ENCODE measurements at regions not wholly inside any gene's neighbourhood (a gene's known extent, or its start where the extent isn't known, plus 50 kb on each side); places are given as distances from the start of the nearest gene placed in this dataset.
"Not testable (repeated sequence)": the region's sequence is repeated elsewhere in the genome, so short reads cannot be mapped to it uniquely, and the experiment has no call there.

- H3K4me3 Mint-ChIP-seq: no peak overlapping the region
- no peak overlapping the region for H3K27ac Mint-ChIP-seq
- H3K4me1 Mint-ChIP-seq: no peaks in the 10 kb centered on the region
- DNase-seq (no peak), ATAC-seq (peak; percentile 26)
- H3K9me3 Mint-ChIP-seq: no peaks in the 10 kb centered on the region
- peaks cover 27% of the 10 kb centered on the region for H3K27me3 Mint-ChIP-seq
Observed at GRCh38 chr6:109875973-109876372, 102.1 kb upstream of the GPR6 start.

- Mint-ChIP-seq H3K4me1 (no peaks in the 10 kb centered on the region), H3K27ac (no peak overlapping the region), H3K4me3 (no peak overlapping the region), H3K9me3 (no peaks in the 10 kb centered on the region), H3K27me3 (peaks cover 27% of the 10 kb centered on the region)
- no peak for ATAC-seq
- DNase-seq: no peak
Observed at GRCh38 chr6:109877028-109878004, 100.8 kb upstream of the GPR6 start.

- not testable (repeated sequence) for H3K4me1 Mint-ChIP-seq, H3K4me3 Mint-ChIP-seq, H3K9me3 Mint-ChIP-seq, DNase-seq, H3K27ac Mint-ChIP-seq, ATAC-seq
- H3K27me3 Mint-ChIP-seq: peaks cover 27% of the 10 kb centered on the region
Observed at GRCh38 chr6:109878005-109878690, 100.0 kb upstream of the GPR6 start.

GRCh38 chr6:109879081-109879480 is 99.0 kb upstream of the GPR6 start:
- not testable (repeated sequence) for ATAC-seq, H3K4me1 Mint-ChIP-seq, H3K27ac Mint-ChIP-seq, DNase-seq, H3K9me3 Mint-ChIP-seq, H3K4me3 Mint-ChIP-seq
- H3K27me3 Mint-ChIP-seq: peaks cover 27% of the 10 kb centered on the region

GRCh38 chr6:109879521-109879920 is 98.6 kb upstream of the GPR6 start:
- no peaks in the 10 kb centered on the region for H3K9me3 Mint-ChIP-seq
- DNase-seq: no peak
- peaks cover 27% of the 10 kb centered on the region for H3K27me3 Mint-ChIP-seq
- no peaks in the 10 kb centered on the region for H3K4me1 Mint-ChIP-seq
- no peak overlapping the region for H3K4me3 Mint-ChIP-seq
- ATAC-seq: no peak
- no peak overlapping the region for H3K27ac Mint-ChIP-seq

GRCh38 chr6:109881069-109881468 is 97.0 kb upstream of the GPR6 start:
- ATAC-seq, H3K27ac Mint-ChIP-seq, H3K9me3 Mint-ChIP-seq, H3K4me1 Mint-ChIP-seq, H3K4me3 Mint-ChIP-seq, DNase-seq: not testable (repeated sequence)
- H3K27me3 Mint-ChIP-seq: peaks cover 27% of the 10 kb centered on the region

- not testable (repeated sequence) for H3K9me3 Mint-ChIP-seq, H3K4me3 Mint-ChIP-seq, ATAC-seq, H3K4me1 Mint-ChIP-seq, DNase-seq
- Mint-ChIP-seq H3K27me3 (peaks cover 20% of the 10 kb centered on the region), H3K27ac (peak overlapping the region; percentile 60 to 76)
Observed at GRCh38 chr6:109881953-109882490, 96.1 kb upstream of the GPR6 start.

- no peaks in the 10 kb centered on the region for H3K4me1 Mint-ChIP-seq
- peaks cover 13% of the 10 kb centered on the region for H3K27me3 Mint-ChIP-seq
- ATAC-seq (no peak), DNase-seq (no peak)
- H3K4me3 Mint-ChIP-seq: no peak overlapping the region
- peaks cover 0 to 10% of the 10 kb centered on the region in 2 donors for H3K9me3 Mint-ChIP-seq
- no peak overlapping the region for H3K27ac Mint-ChIP-seq
Observed at GRCh38 chr6:109891924-109892323, 86.2 kb upstream of the GPR6 start.

- no peak overlapping the region for H3K4me3 Mint-ChIP-seq
- ATAC-seq (no peak), DNase-seq (no peak)
- no peaks in the 10 kb centered on the region for H3K4me1 Mint-ChIP-seq
- no peak overlapping the region for H3K27ac Mint-ChIP-seq
- H3K27me3 Mint-ChIP-seq: peaks cover 17% of the 10 kb centered on the region
- peaks cover 0 to 10% of the 10 kb centered on the region in 2 donors for H3K9me3 Mint-ChIP-seq
Observed at GRCh38 chr6:109892451-109893435, 85.4 kb upstream of the GPR6 start.

GRCh38 chr6:109893606-109894005 is 84.5 kb upstream of the GPR6 start:
- peaks cover 0 to 10% of the 10 kb centered on the region in 2 donors for H3K9me3 Mint-ChIP-seq
- H3K27me3 Mint-ChIP-seq: peaks cover 22% of the 10 kb centered on the region
- H3K4me3 Mint-ChIP-seq: no peak overlapping the region
- ATAC-seq (no peak), DNase-seq (no peak)
- H3K27ac Mint-ChIP-seq: no peak overlapping the region
- H3K4me1 Mint-ChIP-seq: no peaks in the 10 kb centered on the region

- Mint-ChIP-seq H3K27me3 (peaks cover 22% of the 10 kb centered on the region), H3K27ac (no peak overlapping the region), H3K4me1 (no peaks in the 10 kb centered on the region), H3K4me3 (no peak overlapping the region), H3K9me3 (peaks cover 0 to 10% of the 10 kb centered on the region in 2 donors)
- ATAC-seq (no peak), DNase-seq (no peak)
Observed at GRCh38 chr6:109894181-109894580, 83.9 kb upstream of the GPR6 start.

GRCh38 chr6:109896341-109896740 is 81.8 kb upstream of the GPR6 start:
- H3K27ac Mint-ChIP-seq: no peak overlapping the region
- H3K4me3 Mint-ChIP-seq: no peak overlapping the region
- H3K4me1 Mint-ChIP-seq: no peaks in the 10 kb centered on the region
- peaks cover 24% of the 10 kb centered on the region for H3K27me3 Mint-ChIP-seq
- ATAC-seq (no peak), DNase-seq (no peak)
- peaks cover 0 to 10% of the 10 kb centered on the region in 2 donors for H3K9me3 Mint-ChIP-seq

GRCh38 chr6:109897025-109897424 is 81.1 kb upstream of the GPR6 start:
- Mint-ChIP-seq H3K27me3 (peaks cover 23% of the 10 kb centered on the region), H3K4me3 (no peak overlapping the region), H3K9me3 (peaks cover 0 to 10% of the 10 kb centered on the region in 2 donors), H3K4me1 (no peaks in the 10 kb centered on the region), H3K27ac (no peak overlapping the region)
- DNase-seq (no peak), ATAC-seq (no peak)

- Mint-ChIP-seq H3K27ac (no peak overlapping the region), H3K9me3 (peaks cover 0 to 10% of the 10 kb centered on the region in 2 donors), H3K4me3 (no peak overlapping the region), H3K4me1 (no peaks in the 10 kb centered on the region), H3K27me3 (peaks cover 17% of the 10 kb centered on the region)
- no peak for DNase-seq
- ATAC-seq: no peak
Observed at GRCh38 chr6:109897561-109898080, 80.5 kb upstream of the GPR6 start.

GRCh38 chr6:109901976-109902375 is 76.1 kb upstream of the GPR6 start:
- H3K9me3 Mint-ChIP-seq: no peaks in the 10 kb centered on the region
- H3K4me1 Mint-ChIP-seq: no peaks in the 10 kb centered on the region
- H3K27ac Mint-ChIP-seq: no peak overlapping the region
- no peak overlapping the region for H3K4me3 Mint-ChIP-seq
- no peak for DNase-seq
- no peak for ATAC-seq
- peaks cover 30% of the 10 kb centered on the region for H3K27me3 Mint-ChIP-seq

All from stimulated activated naive CD8-positive, alpha-beta T cell treated with anti-CD3 and anti-CD28 coated beads, Interleukin-15, amount 100 ng/mL, for 72 hours (primary cell).